Esophagus squamous epithelium (tissue), 4 donors: ENCODE measurements at regions not wholly inside any gene's neighbourhood (a gene's known extent, or its start where the extent isn't known, plus 50 kb on each side); places are given as distances from the start of the nearest gene placed in this dataset.

ENCODE experiments used
- CTCF ChIP-seq, 6 experiments: fragments of 450-650 bp in 4 of 6; fragments of 200-600 bp in 2 of 6; sonication (generic) in 2 of 6; IDR thresholded peaks; one replicate each; pipeline ENCODE4 v1.5.1; 2016 to 2019; ENCODE audit warnings: antibody characterized with exemption in 6 of 6, mild to moderate bottlenecking in 4 of 6, moderate library complexity in 4 of 6
- POLR2A ChIP-seq, 4 donors: fragments of 450-650 bp; IDR thresholded peaks; one replicate each; pipeline ENCODE4 v1.6.1; 2017; ENCODE audit warnings: antibody characterized with exemption in 4 of 4, mild to moderate bottlenecking in 4 of 4, moderate library complexity in 3 of 4

GRCh38 chr10:76697923-76698322 lies 939.7 kb downstream of the KCNMA1 start:
- TF ChIP-seq CTCF (IDR thresholded peaks at IDR 0.05) (no peak), POLR2A (IDR thresholded peaks at IDR 0.05) (no peak)
